Liver (tissue), 3 donors: ENCODE measurements at regions not wholly inside any gene's neighbourhood (a gene's known extent, or its start where the extent isn't known, plus 50 kb on each side); places are given as distances from the start of the nearest gene placed in this dataset.

ENCODE experiments used
- ATF3 ChIP-seq: IDR thresholded peaks from 2 replicates; pipeline ENCODE4 v1.6.1; 2016; ENCODE audit warnings: antibody characterized with exemption
- CTCF ChIP-seq: fragments of 150-350 bp; IDR thresholded peaks from 2 replicates; pipeline ENCODE4 v1.5.1; 2017; ENCODE audit warnings: improper control_type of control experiment, low read depth, low read length; ENCODE audit not compliant: missing input control
- FOXA1 ChIP-seq: IDR thresholded peaks from 2 replicates; pipeline ENCODE4 v1.6.1; 2016; ENCODE audit warnings: antibody characterized with exemption
- HNF4G ChIP-seq: IDR thresholded peaks from 2 replicates; pipeline ENCODE4 v1.6.1; 2016; ENCODE audit warnings: antibody characterized with exemption
- MAX ChIP-seq: IDR thresholded peaks from 2 replicates; pipeline ENCODE4 v1.6.1; 2016; ENCODE audit warnings: antibody characterized with exemption
- TAF1 ChIP-seq: conservative IDR thresholded peaks from 2 replicates; pipeline ENCODE4 v1.6.1; 2016; ENCODE audit warnings: antibody characterized with exemption, mild to moderate bottlenecking
- TF ChIP-seq, protein P1 (sequence below): IDR thresholded peaks from 2 replicates; pipeline ENCODE4 v1.6.1; 2016; ENCODE audit warnings: antibody characterized with exemption, mild to moderate bottlenecking
- TF ChIP-seq, protein P2 (sequence below): IDR thresholded peaks from 2 replicates; pipeline ENCODE4 v1.6.1; 2016; ENCODE audit warnings: antibody characterized with exemption
- donor health status: healthy.
- donor health status: healthy.

GRCh38 chr6:169850154-169850553, 98.7 kb downstream of the ERMARD start:
- TF ChIP-seq CTCF: no peak
- TF ChIP-seq TAF1: no peak
- TF ChIP-seq, protein P1, sequence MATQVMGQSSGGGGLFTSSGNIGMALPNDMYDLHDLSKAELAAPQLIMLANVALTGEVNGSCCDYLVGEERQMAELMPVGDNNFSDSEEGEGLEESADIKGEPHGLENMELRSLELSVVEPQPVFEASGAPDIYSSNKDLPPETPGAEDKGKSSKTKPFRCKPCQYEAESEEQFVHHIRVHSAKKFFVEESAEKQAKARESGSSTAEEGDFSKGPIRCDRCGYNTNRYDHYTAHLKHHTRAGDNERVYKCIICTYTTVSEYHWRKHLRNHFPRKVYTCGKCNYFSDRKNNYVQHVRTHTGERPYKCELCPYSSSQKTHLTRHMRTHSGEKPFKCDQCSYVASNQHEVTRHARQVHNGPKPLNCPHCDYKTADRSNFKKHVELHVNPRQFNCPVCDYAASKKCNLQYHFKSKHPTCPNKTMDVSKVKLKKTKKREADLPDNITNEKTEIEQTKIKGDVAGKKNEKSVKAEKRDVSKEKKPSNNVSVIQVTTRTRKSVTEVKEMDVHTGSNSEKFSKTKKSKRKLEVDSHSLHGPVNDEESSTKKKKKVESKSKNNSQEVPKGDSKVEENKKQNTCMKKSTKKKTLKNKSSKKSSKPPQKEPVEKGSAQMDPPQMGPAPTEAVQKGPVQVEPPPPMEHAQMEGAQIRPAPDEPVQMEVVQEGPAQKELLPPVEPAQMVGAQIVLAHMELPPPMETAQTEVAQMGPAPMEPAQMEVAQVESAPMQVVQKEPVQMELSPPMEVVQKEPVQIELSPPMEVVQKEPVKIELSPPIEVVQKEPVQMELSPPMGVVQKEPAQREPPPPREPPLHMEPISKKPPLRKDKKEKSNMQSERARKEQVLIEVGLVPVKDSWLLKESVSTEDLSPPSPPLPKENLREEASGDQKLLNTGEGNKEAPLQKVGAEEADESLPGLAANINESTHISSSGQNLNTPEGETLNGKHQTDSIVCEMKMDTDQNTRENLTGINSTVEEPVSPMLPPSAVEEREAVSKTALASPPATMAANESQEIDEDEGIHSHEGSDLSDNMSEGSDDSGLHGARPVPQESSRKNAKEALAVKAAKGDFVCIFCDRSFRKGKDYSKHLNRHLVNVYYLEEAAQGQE: no peak
- TF ChIP-seq MAX: no peak
- no peak for TF ChIP-seq FOXA1
- TF ChIP-seq ATF3: no peak
- TF ChIP-seq, protein P2, sequence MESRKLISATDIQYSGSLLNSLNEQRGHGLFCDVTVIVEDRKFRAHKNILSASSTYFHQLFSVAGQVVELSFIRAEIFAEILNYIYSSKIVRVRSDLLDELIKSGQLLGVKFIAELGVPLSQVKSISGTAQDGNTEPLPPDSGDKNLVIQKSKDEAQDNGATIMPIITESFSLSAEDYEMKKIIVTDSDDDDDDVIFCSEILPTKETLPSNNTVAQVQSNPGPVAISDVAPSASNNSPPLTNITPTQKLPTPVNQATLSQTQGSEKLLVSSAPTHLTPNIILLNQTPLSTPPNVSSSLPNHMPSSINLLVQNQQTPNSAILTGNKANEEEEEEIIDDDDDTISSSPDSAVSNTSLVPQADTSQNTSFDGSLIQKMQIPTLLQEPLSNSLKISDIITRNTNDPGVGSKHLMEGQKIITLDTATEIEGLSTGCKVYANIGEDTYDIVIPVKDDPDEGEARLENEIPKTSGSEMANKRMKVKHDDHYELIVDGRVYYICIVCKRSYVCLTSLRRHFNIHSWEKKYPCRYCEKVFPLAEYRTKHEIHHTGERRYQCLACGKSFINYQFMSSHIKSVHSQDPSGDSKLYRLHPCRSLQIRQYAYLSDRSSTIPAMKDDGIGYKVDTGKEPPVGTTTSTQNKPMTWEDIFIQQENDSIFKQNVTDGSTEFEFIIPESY: no peak
- TF ChIP-seq HNF4G: no peak
